CD14-positive monocyte (primary cell): ENCODE measurements at regions not wholly inside any gene's neighbourhood (a gene's known extent, or its start where the extent isn't known, plus 50 kb on each side); places are given as distances from the start of the nearest gene placed in this dataset.
A peak's percentile ranks its signal among the peaks of the same experiment; 100 is the strongest.

Experiments
- DNase-seq, 3 donors: peaks; one replicate each; pipeline ENCODE4 v3.0.0-alpha.2; 2011 to 2022
- H2AFZ ChIP-seq: 2 replicates; pipeline ENCODE4 v1.6.0; 2012; ENCODE audit warnings: mild to moderate bottlenecking, low read depth, low read length, inconsistent platforms; ENCODE audit not compliant: insufficient read depth, poor library complexity, severe bottlenecking
- H3K27ac ChIP-seq, 2 donors: 1 replicate in 1 of 2; 2 replicates in 1 of 2; pipeline ENCODE4 v1.5.1; 2012 to 2013; ENCODE audit warnings: low read length in 2 of 2, control low read depth in 1 of 2, inconsistent platforms in 1 of 2, low read depth in 1 of 2, mild to moderate bottlenecking in 1 of 2
- H3K27me3 ChIP-seq, 2 donors: one replicate each; pipeline versions ENCODE4 v1.6.0 to v1.6.1; 2011 to 2013; ENCODE audit warnings: low read length in 2 of 2; ENCODE audit not compliant: control insufficient read depth in 2 of 2, insufficient read depth in 2 of 2
- H3K36me3 ChIP-seq, 2 donors: replicated peaks in 1 of 2; 1 replicate in 1 of 2; 2 replicates in 1 of 2; pipeline versions ENCODE4 v1.5.1 to v1.6.1; 2012 to 2013; ENCODE audit warnings: low read length in 2 of 2, control low read depth in 1 of 2, inconsistent platforms in 1 of 2, mild to moderate bottlenecking in 1 of 2; ENCODE audit not compliant: insufficient read depth in 2 of 2, control insufficient read depth in 1 of 2
- H3K4me1 ChIP-seq, 2 donors: 1 replicate in 1 of 2; 2 replicates in 1 of 2; pipeline versions ENCODE4 v1.5.1 to v1.6.1; 2012 to 2013; ENCODE audit warnings: low read length in 2 of 2, control low read depth in 1 of 2, inconsistent platforms in 1 of 2, mild to moderate bottlenecking in 1 of 2, moderate library complexity in 1 of 2; ENCODE audit not compliant: insufficient read depth in 2 of 2, control insufficient read depth in 1 of 2
- H3K4me2 ChIP-seq: replicated peaks from 2 replicates; pipeline ENCODE3; 2012; ENCODE audit warnings: low read length, moderate library complexity, mild to moderate bottlenecking; ENCODE audit not compliant: poor library complexity, severe bottlenecking; ENCODE audit errors: extremely low read depth
- H3K4me3 ChIP-seq, 3 experiments: fragments of 200-600 bp in 1 of 3; sonication (generic) in 1 of 3; replicated peaks in 1 of 3; 1 replicate in 2 of 3; 2 replicates in 1 of 3; pipeline ENCODE4 v1.5.1; 2011 to 2013; ENCODE audit warnings: low read length in 3 of 3, mild to moderate bottlenecking in 3 of 3, control low read depth in 2 of 3, low read depth in 2 of 3, inconsistent platforms in 1 of 3, moderate library complexity in 1 of 3
- H3K79me2 ChIP-seq: 2 replicates; pipeline ENCODE4 v1.6.0; 2012; ENCODE audit warnings: mild to moderate bottlenecking, control low read depth, inconsistent platforms, low read length, moderate library complexity; ENCODE audit not compliant: insufficient read depth
- H3K9ac ChIP-seq: 2 replicates; pipeline ENCODE4 v1.6.0; 2017; ENCODE audit warnings: low read length, mild to moderate bottlenecking; ENCODE audit not compliant: insufficient read depth, poor library complexity, severe bottlenecking
- H3K9me3 ChIP-seq, 2 donors: replicated peaks in 1 of 2; 1 replicate in 1 of 2; 2 replicates in 1 of 2; pipeline versions ENCODE4 v1.5.1 to v1.6.1; 2012 to 2013; ENCODE audit warnings: low read length in 2 of 2, control low read depth in 1 of 2; ENCODE audit not compliant: control insufficient read depth in 1 of 2, insufficient read depth in 1 of 2
- H4K20me1 ChIP-seq: 2 replicates; pipeline ENCODE4 v1.6.0; 2012; ENCODE audit warnings: mild to moderate bottlenecking, low read length, control low read depth, moderate library complexity; ENCODE audit not compliant: insufficient read depth
- H3K27ac Mint-ChIP-seq, 7 donors: one replicate each; pipeline ENCODE4 v1.8.0; 2020; ENCODE audit warnings: mild to moderate bottlenecking in 7 of 7, mixed read lengths in 7 of 7, moderate library complexity in 6 of 7, inconsistent platforms in 2 of 7
- H3K27me3 Mint-ChIP-seq, 3 donors: one replicate each; pipeline ENCODE4 v1.8.0; 2021 to 2022; ENCODE audit warnings: low read depth in 3 of 3, mild to moderate bottlenecking in 3 of 3, mixed read lengths in 3 of 3, moderate library complexity in 3 of 3, inconsistent platforms in 1 of 3
- H3K36me3 Mint-ChIP-seq, 2 donors: one replicate each; pipeline ENCODE4 v1.8.0; 2020; ENCODE audit warnings: mixed read lengths in 2 of 2, inconsistent platforms in 1 of 2, mild to moderate bottlenecking in 1 of 2
- H3K4me1 Mint-ChIP-seq: one replicate; pipeline ENCODE4 v1.8.0; 2020; ENCODE audit warnings: mild to moderate bottlenecking, mixed read lengths
- H3K4me3 Mint-ChIP-seq, 2 donors: one replicate each; pipeline ENCODE4 v1.8.0; 2020; ENCODE audit warnings: mild to moderate bottlenecking in 2 of 2, mixed read lengths in 2 of 2, moderate library complexity in 1 of 2
- H3K9me3 Mint-ChIP-seq, 7 donors: one replicate each; pipeline ENCODE4 v1.8.0; 2020 to 2022; ENCODE audit warnings: mixed read lengths in 7 of 7, mild to moderate bottlenecking in 6 of 7, moderate library complexity in 6 of 7, inconsistent platforms in 2 of 7
- CTCF ChIP-seq: fragments of 200-600 bp; IDR thresholded peaks from one replicate; pipeline ENCODE4 v1.8.0; 2022; ENCODE audit warnings: antibody characterized with exemption, mild to moderate bottlenecking
- WGBS: methylation state at CpG from one replicate; pipeline ENCODE4 v1.1.5; 2013; ENCODE audit warnings: missing lambda C conversion rate; ENCODE audit not compliant: insufficient coverage; 5-methylcytosine and 5-hydroxymethylcytosine counted together
- intact Hi-C, 2 donors: fragments of 100-400 bp; cut with micrococcal nuclease; formaldehyde crosslinking; loops; one replicate each; pipeline versions ENCODE4 v1.15.0 to v1.15.1; 2023

GRCh38 chr5:105745111-105745510 lies 1925.6 kb downstream of the EFNA5 start:
- no peaks in the 10 kb centered on the region for H3K4me1 Mint-ChIP-seq
- no peaks in the 10 kb centered on the region for H3K4me1 ChIP-seq

GRCh38 chr5:105740242-105740641 lies 1930.5 kb downstream of the EFNA5 start:
- no peak overlapping the region for H3K9ac ChIP-seq
- no peaks in the 10 kb centered on the region for H3K27me3 Mint-ChIP-seq
- H4K20me1 ChIP-seq: no peaks in the 10 kb centered on the region
- no peak overlapping the region for H3K27ac ChIP-seq
- H3K4me1 ChIP-seq: no peaks in the 10 kb centered on the region
- peak overlapping the region in 1 of 7 donors; percentile 31 for H3K27ac Mint-ChIP-seq
- H3K36me3 Mint-ChIP-seq: no peaks in the 10 kb centered on the region
- intact Hi-C loops: no loop called here
- peaks cover 0 to 4% (median 1%) of the 10 kb centered on the region in 7 donors for H3K9me3 Mint-ChIP-seq
- no peak overlapping the region for H3K4me3 Mint-ChIP-seq
- no peak overlapping the region for H3K4me3 ChIP-seq
- H3K9me3 ChIP-seq: no peaks in the 10 kb centered on the region
- no peak overlapping the region for H3K4me2 ChIP-seq
- H3K79me2 ChIP-seq: no peaks in the 10 kb centered on the region
- no peak for TF ChIP-seq CTCF
- H3K27me3 ChIP-seq: no peaks in the 10 kb centered on the region
- no peak for DNase-seq
- no peaks in the 10 kb centered on the region for H3K4me1 Mint-ChIP-seq
- no peaks in the 10 kb centered on the region for H3K36me3 ChIP-seq
- no peak overlapping the region for H2AFZ ChIP-seq
- 80% methylated on average over 2 of the region's 3 CpGs for WGBS

More at GRCh38 chr5:105745111-105745510, 1925.6 kb downstream of the EFNA5 start:
- H3K36me3 Mint-ChIP-seq: no peaks in the 10 kb centered on the region
- H3K27ac Mint-ChIP-seq: no peak overlapping the region
- no peak overlapping the region for H3K4me3 ChIP-seq
- intact Hi-C loops: no loop called here
- no peak overlapping the region for H3K4me2 ChIP-seq
- H3K27me3 Mint-ChIP-seq: no peaks in the 10 kb centered on the region
- no peak overlapping the region for H2AFZ ChIP-seq
- no peak for TF ChIP-seq CTCF
- H3K9ac ChIP-seq: no peak overlapping the region
- no peaks in the 10 kb centered on the region for H3K27me3 ChIP-seq
- H3K36me3 ChIP-seq: no peaks in the 10 kb centered on the region
- DNase-seq: no peak
- H3K9me3 ChIP-seq: no peaks in the 10 kb centered on the region
- no peaks in the 10 kb centered on the region for H3K79me2 ChIP-seq
- H3K27ac ChIP-seq: no peak overlapping the region
- H3K4me3 Mint-ChIP-seq: no peak overlapping the region
- H4K20me1 ChIP-seq: no peaks in the 10 kb centered on the region
- H3K9me3 Mint-ChIP-seq: peaks cover 0 to 5% (median 2%) of the 10 kb centered on the region in 7 donors
